ENCODE measurements at regions not wholly inside any gene's neighbourhood (a gene's known extent, or its start where the extent isn't known, plus 50 kb on each side); places are given as distances from the start of the nearest gene placed in this dataset.
"Not testable (repeated sequence)": the region's sequence is repeated elsewhere in the genome, so short reads cannot be mapped to it uniquely, and the experiment has no call there.

GRCh38 chr6:147965448-147965847 lies 377.2 kb upstream of the SASH1 start:
- DNase-seq (ENCODE audit: low spot score), result not testable (repeated sequence)

GRCh38 chr6:147970970-147971369 lies 371.7 kb upstream of the SASH1 start:
- no peak for DNase-seq (ENCODE audit: low spot score)

- DNase-seq (ENCODE audit: low spot score), result no peak
Observed at GRCh38 chr6:147972448-147972847, 370.2 kb upstream of the SASH1 start.

GRCh38 chr6:147973806-147974205 lies 368.8 kb upstream of the SASH1 start:
- DNase-seq (ENCODE audit: low spot score), result no peak

GRCh38 chr6:147974376-147974775 lies 368.3 kb upstream of the SASH1 start:
- DNase-seq (ENCODE audit: low spot score), result no peak

GRCh38 chr6:147977851-147978465 lies 364.7 kb upstream of the SASH1 start:
- no peak for DNase-seq (ENCODE audit: low spot score)

- no peak for DNase-seq (ENCODE audit: low spot score)
Observed at GRCh38 chr6:147979966-147980365, 362.7 kb upstream of the SASH1 start.

- no peak for DNase-seq (ENCODE audit: low spot score)
Observed at GRCh38 chr6:147983581-147984366, 358.9 kb upstream of the SASH1 start.

GRCh38 chr6:147986846-147987245 lies 355.8 kb upstream of the SASH1 start:
- peak; percentile 12 for DNase-seq (ENCODE audit: low spot score)

GRCh38 chr6:147990159-147990558 lies 352.5 kb upstream of the SASH1 start:
- no peak for DNase-seq (ENCODE audit: low spot score)

GRCh38 chr6:147991961-147992360 lies 350.7 kb upstream of the SASH1 start:
- no peak for DNase-seq (ENCODE audit: low spot score)

GRCh38 chr6:147999001-147999540 lies 343.6 kb upstream of the SASH1 start:
- no peak for DNase-seq (ENCODE audit: low spot score)

GRCh38 chr6:148001844-148002642 lies 340.6 kb upstream of the SASH1 start:
- DNase-seq (ENCODE audit: low spot score), result no peak

GRCh38 chr6:148004651-148005050 lies 338.0 kb upstream of the SASH1 start:
- DNase-seq (ENCODE audit: low spot score), result no peak

- no peak for DNase-seq (ENCODE audit: low spot score)
Observed at GRCh38 chr6:148005806-148006205, 336.8 kb upstream of the SASH1 start.

GRCh38 chr6:148010516-148010915 lies 332.1 kb upstream of the SASH1 start:
- not testable (repeated sequence) for DNase-seq (ENCODE audit: low spot score)

GRCh38 chr6:148016013-148016412 lies 326.6 kb upstream of the SASH1 start:
- DNase-seq (ENCODE audit: low spot score), result no peak

GRCh38 chr6:148021165-148021564 lies 321.5 kb upstream of the SASH1 start:
- no peak for DNase-seq (ENCODE audit: low spot score)

GRCh38 chr6:148021699-148022098 lies 320.9 kb upstream of the SASH1 start:
- DNase-seq (ENCODE audit: low spot score), result no peak

GRCh38 chr6:148022279-148022678 lies 320.4 kb upstream of the SASH1 start:
- DNase-seq (ENCODE audit: low spot score), result not testable (repeated sequence)

- DNase-seq (ENCODE audit: low spot score), result no peak
Observed at GRCh38 chr6:148027201-148027600, 315.4 kb upstream of the SASH1 start.

GRCh38 chr6:148035806-148036390 lies 306.7 kb upstream of the SASH1 start:
- no peak for DNase-seq (ENCODE audit: low spot score)
